HepG2 (cell line): ENCODE measurements at regions not wholly inside any gene's neighbourhood (a gene's known extent, or its start where the extent isn't known, plus 50 kb on each side); places are given as distances from the start of the nearest gene placed in this dataset.

Experiments
- CSRNP2 ChIP-seq: sonication (generic); formaldehyde crosslinking; conservative IDR thresholded peaks from 2 replicates; pipeline ENCODE4 v1.8.0; 2022; ENCODE audit warnings: low read depth, missing genetic modification reagents
- FOSL2 ChIP-seq: sonication (generic); formaldehyde crosslinking; IDR thresholded peaks from 2 replicates; pipeline ENCODE4 v1.4.0; 2020; ENCODE audit warnings: missing genetic modification reagents
- FOXO1 ChIP-seq: sonication (generic); formaldehyde crosslinking; IDR thresholded peaks from 2 replicates; pipeline ENCODE4 v1.4.0; 2020; ENCODE audit warnings: missing genetic modification reagents
- GLI4 ChIP-seq: sonication (generic); formaldehyde crosslinking; IDR thresholded peaks from 2 replicates; pipeline ENCODE4 v1.5.1; 2020; ENCODE audit warnings: missing genetic modification reagents, mild to moderate bottlenecking, moderate library complexity, borderline replicate concordance
- HIC2 ChIP-seq: sonication (generic); formaldehyde crosslinking; IDR thresholded peaks from 2 replicates; pipeline ENCODE4 v1.9.0; 2022; ENCODE audit warnings: low read depth, missing genetic modification reagents
- HNF1B ChIP-seq: sonication (generic); formaldehyde crosslinking; IDR thresholded peaks from 2 replicates; pipeline ENCODE4 v1.5.1; 2020; ENCODE audit warnings: mild to moderate bottlenecking, moderate library complexity, missing genetic modification reagents
- KDM1A ChIP-seq: IDR thresholded peaks from 2 replicates; pipeline ENCODE4 v1.6.1; 2016; ENCODE audit warnings: missing compliant biosample characterization
- NCOA1 ChIP-seq: sonication (generic); formaldehyde crosslinking; IDR thresholded peaks from 2 replicates; pipeline ENCODE4 v1.9.0; 2021; ENCODE audit warnings: missing genetic modification reagents
- NFYB ChIP-seq: sonication (generic); formaldehyde crosslinking; IDR thresholded peaks from 2 replicates; pipeline ENCODE4 v1.4.0; 2020; ENCODE audit warnings: missing genetic modification reagents
- SAP130 ChIP-seq: IDR thresholded peaks from 2 replicates; pipeline ENCODE4 v1.6.1; 2016; ENCODE audit warnings: low read depth
- SATB2 ChIP-seq: sonication (generic); formaldehyde crosslinking; IDR thresholded peaks from 2 replicates; pipeline ENCODE4 v1.5.0; 2020; ENCODE audit warnings: missing genetic modification reagents
- SMARCE1 ChIP-seq: fragments of 450-650 bp; IDR thresholded peaks from 2 replicates; pipeline ENCODE4 v1.6.1; 2017; ENCODE audit warnings: borderline replicate concordance
- TAF15 ChIP-seq: fragments of 200-400 bp; formaldehyde crosslinking; IDR thresholded peaks from one replicate; pipeline ENCODE4 v1.6.1; 2018; ENCODE audit warnings: mild to moderate bottlenecking, low read depth, low read length; ENCODE audit not compliant: poor library complexity, severe bottlenecking
- ZBTB20 ChIP-seq: sonication (generic); formaldehyde crosslinking; IDR thresholded peaks from 2 replicates; pipeline ENCODE4 v1.8.1; 2023; ENCODE audit warnings: missing genetic modification reagents, low read depth, mild to moderate bottlenecking, borderline replicate concordance
- ZBTB49 ChIP-seq: sonication (generic); formaldehyde crosslinking; IDR thresholded peaks from 2 replicates; pipeline ENCODE4 v1.4.0; 2020; ENCODE audit warnings: missing genetic modification reagents, borderline replicate concordance
- ZFP36L2 ChIP-seq: sonication (generic); formaldehyde crosslinking; IDR thresholded peaks from 2 replicates; pipeline ENCODE4 v1.4.0; 2020; ENCODE audit warnings: missing genetic modification reagents
- ZNF281 ChIP-seq: sonication (generic); formaldehyde crosslinking; IDR thresholded peaks from 2 replicates; pipeline ENCODE4 v1.4.0; 2020; ENCODE audit warnings: missing genetic modification reagents, borderline replicate concordance
- ZNF615 ChIP-seq: sonication (generic); formaldehyde crosslinking; IDR thresholded peaks from 2 replicates; pipeline ENCODE4 v1.5.0; 2020; ENCODE audit warnings: mild to moderate bottlenecking, missing genetic modification reagents, borderline replicate concordance
- ZNF773 ChIP-seq: sonication (generic); formaldehyde crosslinking; IDR thresholded peaks from 2 replicates; pipeline ENCODE4 v1.4.0; 2020; ENCODE audit warnings: missing genetic modification reagents, borderline replicate concordance

- no peak for TF ChIP-seq ZBTB20 (CRISPR knock-in tag)
- no peak for TF ChIP-seq ZFP36L2
- TF ChIP-seq NFYB = no peak
- TF ChIP-seq NCOA1 (CRISPR knock-in tag) = 0 out of 2 replicates have a peak, but pooled peaks have one; percentile 67
- no peak for TF ChIP-seq ZNF281
- no peak for TF ChIP-seq CSRNP2 (CRISPR knock-in tag)
- no peak for TF ChIP-seq SMARCE1
- no peak for TF ChIP-seq ZBTB49 (CRISPR knock-in tag)
- TF ChIP-seq KDM1A = no peak
- TF ChIP-seq ZNF773 (CRISPR knock-in tag) = no peak
- no peak for TF ChIP-seq TAF15
- TF ChIP-seq ZNF615 (CRISPR knock-in tag) = no peak
- peak; percentile 50; the same call in 1 of the 2 replicates for TF ChIP-seq SAP130 (CRISPR knock-in tag)
- TF ChIP-seq FOXO1 (CRISPR knock-in tag) = peak; percentile 56; the same call in 1 of the 2 replicates
- no peak for TF ChIP-seq GLI4
- no peak for TF ChIP-seq HIC2 (CRISPR knock-in tag)
- no peak for TF ChIP-seq SATB2
- TF ChIP-seq HNF1B (CRISPR knock-in tag) = peak; percentile 15; the same call in 1 of the 2 replicates
- TF ChIP-seq FOSL2 (CRISPR knock-in tag) = peak; percentile 42
Observed at GRCh38 chr6:1178590-1178989, 133.3 kb upstream of the FOXQ1 start (continued).
